ENCODE measurements at regions not wholly inside any gene's neighbourhood (a gene's known extent, or its start where the extent isn't known, plus 50 kb on each side); places are given as distances from the start of the nearest gene placed in this dataset.

GRCh38 chr6:71656121-71656520 lies 230.2 kb upstream of the RIMS1 start:
- no peaks in the 10 kb centered on the region for H3K4me1 Mint-ChIP-seq (ENCODE audit: low read depth)
- H3K4me3 Mint-ChIP-seq (ENCODE audit: unreplicated experiment) = no peak overlapping the region
- TF ChIP-seq, protein P1, sequence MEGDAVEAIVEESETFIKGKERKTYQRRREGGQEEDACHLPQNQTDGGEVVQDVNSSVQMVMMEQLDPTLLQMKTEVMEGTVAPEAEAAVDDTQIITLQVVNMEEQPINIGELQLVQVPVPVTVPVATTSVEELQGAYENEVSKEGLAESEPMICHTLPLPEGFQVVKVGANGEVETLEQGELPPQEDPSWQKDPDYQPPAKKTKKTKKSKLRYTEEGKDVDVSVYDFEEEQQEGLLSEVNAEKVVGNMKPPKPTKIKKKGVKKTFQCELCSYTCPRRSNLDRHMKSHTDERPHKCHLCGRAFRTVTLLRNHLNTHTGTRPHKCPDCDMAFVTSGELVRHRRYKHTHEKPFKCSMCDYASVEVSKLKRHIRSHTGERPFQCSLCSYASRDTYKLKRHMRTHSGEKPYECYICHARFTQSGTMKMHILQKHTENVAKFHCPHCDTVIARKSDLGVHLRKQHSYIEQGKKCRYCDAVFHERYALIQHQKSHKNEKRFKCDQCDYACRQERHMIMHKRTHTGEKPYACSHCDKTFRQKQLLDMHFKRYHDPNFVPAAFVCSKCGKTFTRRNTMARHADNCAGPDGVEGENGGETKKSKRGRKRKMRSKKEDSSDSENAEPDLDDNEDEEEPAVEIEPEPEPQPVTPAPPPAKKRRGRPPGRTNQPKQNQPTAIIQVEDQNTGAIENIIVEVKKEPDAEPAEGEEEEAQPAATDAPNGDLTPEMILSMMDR (IDR thresholded peaks at IDR 0.05) = no peak
- H3K27ac Mint-ChIP-seq (ENCODE audit: unreplicated experiment) = no peak overlapping the region
- DNase-seq (ENCODE audit: low spot score) = no peak
- H3K36me3 Mint-ChIP-seq (ENCODE audit: low read depth) = no peaks in the 10 kb centered on the region
- no peaks in the 10 kb centered on the region for H3K9me3 Mint-ChIP-seq (ENCODE audit: low read depth)
- peaks cover 19% of the 10 kb centered on the region for H3K27me3 Mint-ChIP-seq (ENCODE audit: low read depth)

- Mint-ChIP-seq H3K36me3 (ENCODE audit: low read depth) (no peaks in the 10 kb centered on the region), H3K4me3 (ENCODE audit: unreplicated experiment) (no peak overlapping the region), H3K27ac (ENCODE audit: unreplicated experiment) (no peak overlapping the region), H3K4me1 (ENCODE audit: low read depth) (no peaks in the 10 kb centered on the region), H3K9me3 (ENCODE audit: low read depth) (no peaks in the 10 kb centered on the region), H3K27me3 (ENCODE audit: low read depth) (peaks cover 13% of the 10 kb centered on the region)
- no peak for DNase-seq (ENCODE audit: low spot score)
- TF ChIP-seq, protein P1 (IDR thresholded peaks at IDR 0.05) = no peak
These were observed 220.4 kb upstream of the RIMS1 start for GRCh38 chr6:71665931-71666330.

DNA sequence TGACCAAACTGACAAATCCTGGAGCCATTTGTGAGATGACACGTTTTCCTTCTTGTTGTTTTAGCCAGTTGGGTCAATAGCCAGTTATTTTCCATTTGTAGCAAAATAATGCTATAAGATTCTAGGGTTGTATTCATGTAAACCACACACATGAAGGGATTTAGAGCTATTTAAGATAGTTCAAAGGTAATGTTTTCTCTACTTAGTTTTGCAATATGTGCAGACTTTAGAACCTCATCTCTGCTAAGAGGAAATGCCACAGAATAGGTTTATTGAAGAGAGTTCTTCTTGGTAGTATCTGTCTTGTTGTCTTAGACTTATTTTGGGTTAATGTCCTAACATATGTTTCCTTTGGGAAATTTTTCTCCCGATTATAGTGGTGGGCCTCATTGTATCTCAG lies 213.5 kb upstream of the RIMS1 start:
- Mint-ChIP-seq H3K36me3 (ENCODE audit: low read depth) (no peaks in the 10 kb centered on the region), H3K9me3 (ENCODE audit: low read depth) (no peaks in the 10 kb centered on the region), H3K27ac (ENCODE audit: unreplicated experiment) (no peak overlapping the region), H3K4me3 (ENCODE audit: unreplicated experiment) (no peak overlapping the region), H3K27me3 (ENCODE audit: low read depth) (peaks cover 19% of the 10 kb centered on the region), H3K4me1 (ENCODE audit: low read depth) (no peaks in the 10 kb centered on the region)
- TF ChIP-seq, protein P1 (IDR thresholded peaks at IDR 0.05) = no peak
- no peak for DNase-seq (ENCODE audit: low spot score)

- Mint-ChIP-seq H3K36me3 (ENCODE audit: low read depth) (no peaks in the 10 kb centered on the region), H3K4me1 (ENCODE audit: low read depth) (no peaks in the 10 kb centered on the region), H3K9me3 (ENCODE audit: low read depth) (no peaks in the 10 kb centered on the region), H3K27me3 (ENCODE audit: low read depth) (peaks cover 23% of the 10 kb centered on the region), H3K4me3 (ENCODE audit: unreplicated experiment) (no peak overlapping the region), H3K27ac (ENCODE audit: unreplicated experiment) (no peak overlapping the region)
- no peak for DNase-seq (ENCODE audit: low spot score)
- TF ChIP-seq, protein P1 (IDR thresholded peaks at IDR 0.05) = no peak
These were observed 211.0 kb upstream of the RIMS1 start for GRCh38 chr6:71675386-71675785.

- Mint-ChIP-seq H3K36me3 (ENCODE audit: low read depth) (no peaks in the 10 kb centered on the region), H3K4me1 (ENCODE audit: low read depth) (no peaks in the 10 kb centered on the region), H3K9me3 (ENCODE audit: low read depth) (no peaks in the 10 kb centered on the region), H3K27me3 (ENCODE audit: low read depth) (peaks cover 24% of the 10 kb centered on the region), H3K4me3 (ENCODE audit: unreplicated experiment) (no peak overlapping the region), H3K27ac (ENCODE audit: unreplicated experiment) (no peak overlapping the region)
- TF ChIP-seq, protein P1 (IDR thresholded peaks at IDR 0.05) = no peak
- DNase-seq (ENCODE audit: low spot score) = no peak
These were observed 210.1 kb upstream of the RIMS1 start for GRCh38 chr6:71676298-71676697.

All from chondrocyte (in vitro differentiated cells).